Frontal cortex (tissue), 3 donors: ENCODE measurements at regions not wholly inside any gene's neighbourhood (a gene's known extent, or its start where the extent isn't known, plus 50 kb on each side); places are given as distances from the start of the nearest gene placed in this dataset.
A peak's percentile ranks its signal among the peaks of the same experiment; 100 is the strongest.

ENCODE experiments used
- DNase-seq, 2 donors: peaks; one replicate each; pipeline ENCODE4 v3.0.0; 2012; ENCODE audit warnings: low spot score in 2 of 2
- FAIRE-seq: peaks from 2 replicates; lab custom pipeline; 2012; peaks lifted over from hg19 to GRCh38; lab: Jason Lieb, UNC
- donor health status: control.
- donor health status: control.
- donor health status: control.

DNA sequence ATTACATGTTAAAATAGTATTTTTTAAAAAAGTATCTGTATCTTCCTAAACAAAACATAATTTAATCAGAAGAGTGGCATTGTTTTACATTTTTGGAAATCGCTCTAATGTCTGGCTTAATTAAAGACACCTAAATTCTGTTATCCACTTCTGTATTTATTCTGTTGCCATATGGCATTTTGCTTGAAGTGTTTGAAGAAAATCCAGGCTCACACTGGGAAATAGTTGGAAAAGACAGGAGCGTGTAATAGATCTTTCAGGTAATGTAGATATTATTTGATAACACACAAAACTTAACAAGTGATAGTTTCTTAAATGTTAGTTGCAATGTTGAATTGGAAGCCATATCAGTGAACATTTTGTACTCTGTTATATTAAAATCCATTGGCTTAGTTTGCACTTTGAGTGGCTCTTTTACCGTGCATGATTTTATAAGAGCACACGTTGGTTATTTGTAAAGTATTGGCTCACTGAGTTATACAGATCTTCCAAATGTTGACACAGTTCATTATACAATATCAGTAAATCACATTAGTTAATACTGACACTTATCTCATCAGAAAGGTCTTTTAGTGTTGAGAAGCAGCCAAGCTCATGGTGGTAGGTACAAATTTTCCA lies 128.4 kb upstream of the NPVF start:
- DNase-seq: no peak
- no peak for FAIRE-seq

DNA sequence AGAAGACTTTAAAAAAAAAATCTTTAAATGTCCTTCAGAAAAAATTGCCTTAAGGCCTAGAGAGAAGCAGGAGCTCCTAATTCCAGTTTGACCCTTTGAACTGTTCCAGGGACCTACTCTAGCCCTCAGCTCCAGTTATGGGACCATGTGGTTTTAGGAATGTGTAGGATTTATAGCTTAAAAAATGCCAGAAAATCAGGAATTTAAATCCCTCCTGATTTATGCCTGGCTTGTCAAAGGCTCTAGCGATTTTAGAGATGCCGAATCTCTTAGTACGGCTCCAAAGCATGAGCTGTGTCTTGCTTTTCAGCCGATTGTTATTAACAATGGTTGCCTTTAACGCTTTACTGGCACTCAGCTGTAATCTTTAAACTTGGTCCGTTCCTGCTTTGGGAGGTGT lies 130.6 kb upstream of the NPVF start:
- DNase-seq: no peak
- FAIRE-seq: no peak

DNA sequence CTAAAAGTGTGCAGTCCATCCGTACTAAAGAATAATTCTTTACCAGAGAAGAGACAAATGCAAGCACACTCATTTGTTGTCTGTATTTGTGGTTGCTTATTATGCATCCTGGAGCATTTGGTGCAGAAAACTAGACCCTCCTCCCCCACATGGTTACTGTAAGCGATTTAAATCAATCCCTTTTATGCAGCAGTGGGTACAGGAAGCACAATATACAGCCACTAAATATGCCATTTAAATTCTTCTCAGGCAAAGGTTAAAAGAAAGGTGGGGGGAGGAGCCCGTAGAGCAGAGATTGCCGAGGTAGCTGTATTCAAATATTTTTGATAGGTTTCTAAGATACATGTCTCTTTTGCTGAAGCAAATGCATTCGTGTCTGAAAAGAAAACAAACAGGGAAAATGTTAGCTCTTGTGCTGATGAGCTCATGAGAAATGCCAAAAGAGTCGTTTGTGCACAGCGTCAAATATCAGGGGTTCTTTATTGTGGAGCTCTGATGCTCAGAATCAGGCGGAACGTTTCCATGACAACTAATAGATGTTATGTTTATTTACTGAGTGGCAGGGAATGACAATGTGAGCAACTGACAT lies 131.3 kb upstream of the NPVF start:
- FAIRE-seq: no peak

GRCh38 chr7:25360451-25360850 lies 132.2 kb upstream of the NPVF start:
- FAIRE-seq (no peak), DNase-seq (no peak)

More for the DNA sequence above, 131.3 kb upstream of the NPVF start:
- DNase-seq: peak in 1 of 2 donors; percentile 19

GRCh38 chr7:25361387-25361786 lies 133.1 kb upstream of the NPVF start:
- DNase-seq (no peak), FAIRE-seq (no peak)

DNA sequence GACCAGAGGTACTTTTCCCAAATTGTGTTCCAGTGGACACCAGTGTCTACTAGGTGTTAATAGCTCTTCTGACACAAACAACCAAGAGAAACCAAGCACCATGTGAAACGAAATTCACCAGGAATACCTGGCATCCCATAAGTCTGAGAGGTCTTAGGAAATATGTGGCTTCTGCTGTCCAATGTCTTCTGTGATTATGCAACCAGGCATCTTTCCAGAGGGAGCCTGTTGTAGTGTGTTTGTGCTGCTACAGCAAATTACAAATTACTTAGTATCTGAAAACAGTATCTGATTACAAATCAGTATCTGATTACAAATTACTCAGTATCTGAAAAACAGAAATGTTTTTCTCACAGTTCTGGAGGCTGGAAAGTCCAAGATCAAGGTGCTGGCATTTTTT lies 133.6 kb upstream of the NPVF start:
- no peak for FAIRE-seq

GRCh38 chr7:25368599-25369201 lies 140.4 kb upstream of the NPVF start:
- no peak for FAIRE-seq
- DNase-seq: no peak

More for the DNA sequence above, 133.6 kb upstream of the NPVF start:
- DNase-seq: no peak

DNA sequence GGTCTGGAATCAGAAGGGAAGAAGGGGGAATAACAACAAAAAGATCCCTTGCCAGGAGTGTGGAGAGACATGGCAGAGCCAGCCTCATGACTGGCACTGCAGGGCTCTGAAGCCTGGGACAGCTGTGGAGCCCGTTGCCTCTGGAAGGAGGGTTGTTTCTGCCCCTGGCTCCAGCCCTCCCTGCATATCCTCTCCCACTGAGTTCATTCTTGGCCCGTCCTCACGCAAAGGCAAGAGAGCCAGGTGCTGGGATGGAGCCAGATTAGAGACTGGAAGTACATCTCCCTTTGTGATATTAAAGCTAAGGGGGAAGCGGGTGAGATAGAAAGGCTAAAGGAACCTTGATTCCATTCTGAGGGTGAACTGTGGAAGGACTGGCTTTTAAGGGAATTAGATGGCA lies 141.5 kb upstream of the NPVF start:
- DNase-seq (no peak), FAIRE-seq (no peak)

DNA sequence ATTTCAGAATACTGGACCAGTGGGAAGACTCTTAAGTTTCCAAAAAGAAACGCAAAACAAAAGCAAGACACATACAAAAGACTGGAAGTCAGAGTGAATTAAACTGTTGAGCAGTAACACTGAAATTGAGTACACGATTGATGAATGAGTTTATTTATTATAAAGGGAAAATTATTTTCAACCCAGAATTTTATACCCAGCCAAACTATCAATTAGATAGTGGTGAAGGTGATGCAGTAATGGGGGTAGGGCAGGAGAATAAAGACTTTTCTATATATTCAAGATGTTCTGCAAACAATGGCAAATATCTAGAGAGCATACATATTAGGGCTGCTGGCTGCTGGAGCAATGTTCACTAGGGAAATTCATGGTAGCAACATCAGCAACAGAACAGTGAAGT lies 143.7 kb upstream of the NPVF start:
- no peak for DNase-seq
- no peak for FAIRE-seq

DNA sequence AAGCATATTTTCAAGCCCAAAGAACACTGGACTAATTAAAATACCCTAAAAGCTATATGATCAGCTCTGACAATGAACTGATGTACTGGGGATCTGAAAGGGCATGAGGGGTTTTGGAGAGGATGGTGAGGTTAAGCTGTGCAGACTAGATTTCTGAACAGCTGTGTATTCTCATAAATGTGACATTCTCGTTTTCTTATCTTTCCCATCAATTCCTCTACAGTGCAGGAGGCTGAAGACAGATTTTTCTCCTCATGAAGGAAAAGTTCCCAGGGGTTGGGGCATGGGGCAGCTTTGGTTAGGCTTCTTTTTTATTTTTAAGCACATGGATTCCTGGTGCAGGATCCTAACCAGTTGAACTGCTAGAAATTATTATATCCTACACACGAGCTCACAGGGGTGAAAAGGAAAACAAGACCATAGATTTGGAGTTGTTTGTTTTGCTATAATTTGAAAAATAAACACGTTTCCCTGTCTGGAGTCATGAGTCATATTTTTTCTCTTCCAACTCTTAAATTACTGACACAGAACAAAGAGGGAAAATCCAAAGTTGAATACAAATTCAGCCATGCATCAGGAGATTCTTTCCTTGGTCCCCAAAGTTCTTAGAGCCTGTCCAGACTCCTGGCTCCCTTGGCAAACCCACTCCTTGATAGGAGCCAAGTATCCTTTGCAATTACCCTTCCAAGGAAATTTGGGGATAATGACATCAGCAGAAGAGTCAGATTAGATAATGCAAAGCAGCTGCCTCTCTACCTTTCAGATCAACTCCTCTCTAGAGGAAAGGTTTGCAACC lies 147.7 kb upstream of the NPVF start:
- no peak for DNase-seq
- FAIRE-seq: no peak

GRCh38 chr7:25379351-25380300 lies 151.3 kb upstream of the NPVF start:
- no peak for DNase-seq
- no peak for FAIRE-seq

- DNase-seq (no peak), FAIRE-seq (no peak)
Measured at GRCh38 chr7:25381818-25382589, 153.7 kb upstream of the NPVF start.

DNA sequence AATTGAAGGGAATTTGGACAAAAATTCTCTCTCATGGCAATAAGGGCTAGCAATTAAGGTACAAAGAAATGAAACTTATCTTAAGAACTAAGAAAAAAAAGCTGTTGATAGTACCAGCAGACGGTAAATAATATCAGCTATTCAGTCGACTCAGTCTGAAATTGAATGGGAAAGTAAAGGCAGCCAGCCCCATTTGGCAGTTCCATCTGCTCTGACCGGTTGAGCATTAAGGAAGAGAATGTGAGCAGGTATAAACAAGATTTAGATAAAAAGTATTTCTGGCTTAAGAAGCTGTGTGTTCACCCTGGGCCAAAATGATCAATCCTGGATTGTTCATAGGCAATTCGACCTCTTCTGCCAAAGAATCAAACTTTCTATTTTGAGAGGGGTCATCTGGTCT lies 154.6 kb upstream of the NPVF start:
- DNase-seq (no peak), FAIRE-seq (no peak)

- FAIRE-seq (no peak), DNase-seq (no peak)
Measured at GRCh38 chr7:25383402-25383801, 155.1 kb upstream of the NPVF start.

DNA sequence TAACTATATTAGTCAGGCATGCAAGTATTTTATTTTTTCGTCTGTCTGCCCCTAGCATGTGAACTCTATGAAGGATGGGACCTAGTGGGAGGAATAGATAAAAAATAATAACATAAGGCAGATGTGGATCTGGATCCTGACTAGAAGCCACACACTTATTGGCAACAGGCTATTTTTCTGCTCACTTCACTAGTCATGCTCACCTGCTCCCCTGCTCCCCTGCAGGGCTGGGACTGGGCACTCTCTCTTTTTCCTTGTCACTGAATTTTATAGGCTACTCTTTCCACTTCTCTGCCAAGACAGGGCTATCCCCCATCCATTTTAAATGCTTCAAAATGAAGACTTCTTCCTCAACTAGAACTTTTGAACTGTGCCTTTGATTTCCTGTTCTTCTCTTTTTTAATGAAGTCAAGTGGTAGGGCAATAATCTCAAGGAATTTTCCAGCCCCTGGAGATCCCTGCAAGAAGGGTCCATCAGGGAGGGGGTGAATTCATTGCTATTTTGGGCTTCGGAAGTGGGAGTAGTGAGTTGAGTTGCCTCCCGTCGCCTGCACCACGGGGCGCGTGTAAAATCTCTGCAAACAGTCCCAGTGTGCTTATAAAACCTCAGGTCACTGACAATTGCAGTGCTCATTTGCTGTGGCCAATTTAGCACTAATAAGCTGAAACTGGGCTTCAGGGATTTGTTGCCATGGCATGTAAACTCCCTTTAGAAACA lies 156.7 kb upstream of the NPVF start:
- FAIRE-seq: no peak
- DNase-seq: no peak

GRCh38 chr7:25385506-25386136 lies 157.3 kb upstream of the NPVF start:
- no peak for DNase-seq
- FAIRE-seq: no peak

DNA sequence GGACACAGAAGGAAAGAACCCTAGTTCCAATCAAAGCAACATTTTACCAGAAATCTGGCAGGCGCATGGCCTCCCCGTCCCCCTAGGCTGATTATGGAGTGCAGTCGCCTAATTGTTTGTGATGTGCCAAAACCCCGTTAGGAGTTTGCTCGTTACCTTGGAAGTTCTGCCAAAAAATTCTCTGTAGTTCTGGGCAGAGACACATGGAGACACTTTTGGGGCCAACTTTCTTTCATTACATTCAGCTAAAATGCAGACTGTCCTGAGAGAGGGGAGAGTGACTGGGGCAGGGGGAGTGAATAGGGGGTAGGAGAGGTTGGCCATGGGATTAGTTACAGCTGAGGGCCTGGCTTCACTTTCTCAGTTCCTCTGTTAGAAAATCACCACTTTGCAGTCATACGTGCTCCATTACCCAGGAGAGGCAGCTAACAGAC lies 158.0 kb upstream of the NPVF start:
- no peak for DNase-seq
- FAIRE-seq: no peak

DNA sequence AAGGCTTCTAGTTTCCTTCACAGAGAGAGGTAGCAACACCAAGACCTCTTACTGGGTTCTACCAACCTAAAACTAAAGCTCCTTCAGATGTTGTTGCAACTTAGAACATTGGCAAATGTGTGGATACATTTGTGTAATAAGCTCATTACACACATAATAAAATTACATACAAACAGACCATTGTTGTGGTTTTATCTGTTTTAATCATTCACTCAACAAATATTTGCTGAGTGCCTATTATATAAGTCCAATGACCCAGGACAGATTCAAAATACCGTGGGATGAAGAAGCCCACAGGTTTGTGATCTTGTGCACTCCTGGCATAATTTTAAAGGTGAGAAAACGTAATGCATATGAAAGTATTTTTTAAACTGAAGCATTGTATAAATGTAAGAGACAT lies 160.4 kb upstream of the NPVF start:
- DNase-seq: no peak
- no peak for FAIRE-seq
